ENCODE measurements at regions not wholly inside any gene's neighbourhood (a gene's known extent, or its start where the extent isn't known, plus 50 kb on each side); places are given as distances from the start of the nearest gene placed in this dataset.

DNA sequence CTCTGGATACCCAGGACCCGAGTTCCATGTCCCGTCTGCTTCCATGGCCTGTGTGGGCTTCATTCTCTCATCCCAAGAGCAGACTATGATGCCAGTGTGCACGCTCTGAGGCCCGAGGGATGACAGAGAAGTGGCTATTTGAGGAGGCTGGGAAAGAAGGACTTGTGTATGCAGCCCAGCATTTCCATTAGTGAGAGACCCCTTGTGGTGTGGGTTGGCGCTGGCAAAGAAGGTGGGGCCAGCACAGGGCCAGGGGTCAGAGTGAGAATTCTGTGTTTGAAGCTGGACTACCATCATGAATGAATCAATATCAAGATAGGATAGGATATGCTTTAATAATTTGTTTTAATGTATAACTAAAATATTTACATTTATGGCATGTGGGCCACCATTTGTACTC lies 200.8 kb downstream of the HIPK3 start:
- no TSS peak for BruUV-seq (replicated peaks)
- Histone ChIP-seq H3K79me2 (ENCODE audit: control insufficient read depth, insufficient read depth, low read length) (no peaks in the 10 kb centered on the region), H3K27me3 (ENCODE audit: control insufficient read depth in 2 of 2, insufficient read depth in 2 of 2, low read length in 2 of 2) (peaks cover 8 to 20% of the 10 kb centered on the region in 2 experiments), H3K4me3 (no peak overlapping the region), H3K9ac (ENCODE audit: insufficient read depth in 1 of 2, low read depth in 2 of 2, low read length in 2 of 2) (no peak overlapping the region), H3K9me3 (replicated peaks; ENCODE audit: control insufficient read depth, insufficient read depth, low read depth, low read length) (no peaks in the 10 kb centered on the region), H3K36me3 (ENCODE audit: control insufficient read depth, insufficient read depth, low read length) (no peaks in the 10 kb centered on the region), H3K4me1 (replicated peaks in 1 of 2; ENCODE audit: control insufficient read depth in 2 of 2, insufficient read depth in 2 of 2, low read length in 2 of 2) (no peaks in the 10 kb centered on the region), H4K20me1 (replicated peaks; ENCODE audit: control insufficient read depth, insufficient read depth, low read length) (no peaks in the 10 kb centered on the region), H3K4me2 (ENCODE audit: insufficient read depth, low read length) (no peak overlapping the region; the same call in 1 of the 2 replicates), H3K9me1 (ENCODE audit: control insufficient read depth, insufficient read depth, low read length) (no peaks in the 10 kb centered on the region), H2AFZ (ENCODE audit: low read depth, low read length) (no peak overlapping the region), H3K27ac (ENCODE audit: extremely low read depth, low read depth, low read length) (no peak overlapping the region)
- TF ChIP-seq NR1H2 (CRISPR knock-in tag; IDR thresholded peaks at IDR 0.05) (no peak), HDGF (IDR thresholded peaks at IDR 0.05) (no peak), ZNF695 (CRISPR knock-in tag; IDR thresholded peaks at IDR 0.05) (no peak), RFX5 (IDR thresholded peaks at IDR 0.05; ENCODE audit: low read depth, low read length) (no peak)
- TF ChIP-seq, protein P1, sequence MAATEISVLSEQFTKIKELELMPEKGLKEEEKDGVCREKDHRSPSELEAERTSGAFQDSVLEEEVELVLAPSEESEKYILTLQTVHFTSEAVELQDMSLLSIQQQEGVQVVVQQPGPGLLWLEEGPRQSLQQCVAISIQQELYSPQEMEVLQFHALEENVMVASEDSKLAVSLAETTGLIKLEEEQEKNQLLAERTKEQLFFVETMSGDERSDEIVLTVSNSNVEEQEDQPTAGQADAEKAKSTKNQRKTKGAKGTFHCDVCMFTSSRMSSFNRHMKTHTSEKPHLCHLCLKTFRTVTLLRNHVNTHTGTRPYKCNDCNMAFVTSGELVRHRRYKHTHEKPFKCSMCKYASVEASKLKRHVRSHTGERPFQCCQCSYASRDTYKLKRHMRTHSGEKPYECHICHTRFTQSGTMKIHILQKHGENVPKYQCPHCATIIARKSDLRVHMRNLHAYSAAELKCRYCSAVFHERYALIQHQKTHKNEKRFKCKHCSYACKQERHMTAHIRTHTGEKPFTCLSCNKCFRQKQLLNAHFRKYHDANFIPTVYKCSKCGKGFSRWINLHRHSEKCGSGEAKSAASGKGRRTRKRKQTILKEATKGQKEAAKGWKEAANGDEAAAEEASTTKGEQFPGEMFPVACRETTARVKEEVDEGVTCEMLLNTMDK (IDR thresholded peaks at IDR 0.05; ENCODE audit: borderline replicate concordance, insufficient read depth, low read depth, low read length, poor library complexity, severe bottlenecking): peak; percentile 76
- ChIA-PET CTCF (ENCODE audit: low intra/inter-chr PET ratio) (no interaction called here), POLR2A (interaction anchor here (0.6 kb wide), 1 partner anchor 47 kb away, joined by 3 read pairs; no protein-coding TSS in a partner anchor)
- FAIRE-seq (no peak), DNase-seq (ENCODE audit: extremely low read depth in 1 of 4, low spot score in 3 of 4) (no peak), ATAC-seq (peak; percentile 67)
- 6% methylated on average over 5 of the region's 5 CpGs for WGBS (ENCODE audit: insufficient coverage, low coverage, missing lambda C conversion rate)
- intact Hi-C loops (cut with micrococcal nuclease): no loop called here
- in situ Hi-C loops (cut with MboI): no loop called here

Data from K562 (cell line).